ENCODE measurements at regions not wholly inside any gene's neighbourhood (a gene's known extent, or its start where the extent isn't known, plus 50 kb on each side); places are given as distances from the start of the nearest gene placed in this dataset.
A peak's percentile ranks its signal among the peaks of the same experiment; 100 is the strongest.

DNA sequence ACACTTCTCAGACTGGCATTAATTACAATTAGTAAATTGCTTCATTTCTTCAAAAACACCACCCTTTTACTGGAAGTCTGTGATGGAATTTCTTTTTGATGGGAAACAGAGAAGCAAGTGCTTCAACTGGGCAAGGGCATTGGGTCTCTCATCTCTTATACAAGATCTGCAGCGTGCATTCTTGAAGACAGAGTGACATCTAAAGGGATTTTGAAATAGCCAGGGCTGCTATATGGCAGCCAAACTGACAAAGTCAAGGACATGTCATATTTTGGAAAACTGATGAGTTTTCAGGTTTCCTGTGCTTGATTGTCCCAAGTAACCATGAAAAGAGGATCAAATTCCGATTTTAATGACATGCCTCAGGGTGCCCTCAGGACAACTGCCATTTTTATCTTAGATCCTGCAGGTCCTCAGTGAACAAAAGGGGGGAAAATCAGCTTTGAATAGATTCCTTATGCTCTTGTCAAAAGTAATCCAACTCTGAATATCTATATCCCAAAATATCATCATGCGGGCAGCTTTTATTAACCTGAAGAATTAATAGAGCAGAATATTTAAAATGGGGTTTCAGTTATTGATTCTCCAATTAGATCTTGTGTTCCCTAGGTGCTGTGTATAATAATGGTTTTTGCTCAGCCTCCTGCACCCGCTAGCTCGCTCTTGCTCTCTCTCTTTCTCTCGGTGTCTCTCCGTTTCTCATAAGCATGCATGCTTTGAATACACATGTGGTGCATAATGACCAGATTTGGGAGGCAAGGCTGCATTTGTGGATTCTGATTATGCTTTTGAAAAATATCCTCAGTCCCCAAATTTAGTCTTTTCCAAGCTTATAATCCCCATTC lies 221.8 kb downstream of the TTLL7 start:
- in situ Hi-C loops (cut with MboI) (no loop called here), intact Hi-C loops (cut with micrococcal nuclease; ENCODE audit: unreplicated experiment) (no loop called here)
- Histone ChIP-seq H3K27ac (ENCODE audit: control insufficient read depth, insufficient read depth) (no peak overlapping the region), H3K4me2 (ENCODE audit: control insufficient read depth, insufficient read depth) (no peak overlapping the region), H3K4me3 (no peak overlapping the region), H3K79me2 (ENCODE audit: control insufficient read depth, insufficient read depth, low read length) (no peaks in the 10 kb centered on the region), H3K36me3 (ENCODE audit: control insufficient read depth in 2 of 2, insufficient read depth in 2 of 2, low read length in 1 of 2) (no peaks in the 10 kb centered on the region), H4K20me1 (ENCODE audit: control insufficient read depth, insufficient read depth) (no peaks in the 10 kb centered on the region), H3K27me3 (replicated peaks in 1 of 2; ENCODE audit: control insufficient read depth in 2 of 2, insufficient read depth in 2 of 2, low read length in 1 of 2) (no peaks in the 10 kb centered on the region), H3K9me3 (replicated peaks; ENCODE audit: control insufficient read depth, insufficient read depth, low read length) (no peaks in the 10 kb centered on the region), H3K9ac (ENCODE audit: control insufficient read depth, insufficient read depth, low read length) (no peak overlapping the region), H2AFZ (ENCODE audit: control insufficient read depth, low read depth, low read length) (no peak overlapping the region), H3K4me1 (ENCODE audit: control insufficient read depth, insufficient read depth, low read length) (no peaks in the 10 kb centered on the region)
- CTCF ChIA-PET: no interaction called here
- FAIRE-seq (no peak), DNase-seq (ENCODE audit: low read depth, low spot score) (no peak), ATAC-seq (no peak)
- RAD21 ChIA-PET (ENCODE audit: unreplicated experiment): no interaction called here
- WGBS (ENCODE audit: insufficient coverage, insufficient replicate concordance, low lambda C conversion rate, missing lambda C conversion rate): 46% methylated on average over 7 of the region's 7 CpGs
- SMC1A ChIA-PET (ENCODE audit: uncharacterized antibody, unreplicated experiment): no interaction called here
- BruUV-seq (replicated peaks): no TSS peak
- TF ChIP-seq SMC3 (IDR thresholded peaks at IDR 0.05; ENCODE audit: borderline replicate concordance, low read length) (0 out of 2 replicates have a peak, but pooled peaks have one; percentile 3), RAD21 (IDR thresholded peaks at IDR 0.05; ENCODE audit: insufficient read depth, low read depth, low read length) (0 out of 2 replicates have a peak, but pooled peaks have one; percentile 31), NR2C1 (IDR thresholded peaks at IDR 0.05) (no peak)
- TF ChIP-seq, protein P1, sequence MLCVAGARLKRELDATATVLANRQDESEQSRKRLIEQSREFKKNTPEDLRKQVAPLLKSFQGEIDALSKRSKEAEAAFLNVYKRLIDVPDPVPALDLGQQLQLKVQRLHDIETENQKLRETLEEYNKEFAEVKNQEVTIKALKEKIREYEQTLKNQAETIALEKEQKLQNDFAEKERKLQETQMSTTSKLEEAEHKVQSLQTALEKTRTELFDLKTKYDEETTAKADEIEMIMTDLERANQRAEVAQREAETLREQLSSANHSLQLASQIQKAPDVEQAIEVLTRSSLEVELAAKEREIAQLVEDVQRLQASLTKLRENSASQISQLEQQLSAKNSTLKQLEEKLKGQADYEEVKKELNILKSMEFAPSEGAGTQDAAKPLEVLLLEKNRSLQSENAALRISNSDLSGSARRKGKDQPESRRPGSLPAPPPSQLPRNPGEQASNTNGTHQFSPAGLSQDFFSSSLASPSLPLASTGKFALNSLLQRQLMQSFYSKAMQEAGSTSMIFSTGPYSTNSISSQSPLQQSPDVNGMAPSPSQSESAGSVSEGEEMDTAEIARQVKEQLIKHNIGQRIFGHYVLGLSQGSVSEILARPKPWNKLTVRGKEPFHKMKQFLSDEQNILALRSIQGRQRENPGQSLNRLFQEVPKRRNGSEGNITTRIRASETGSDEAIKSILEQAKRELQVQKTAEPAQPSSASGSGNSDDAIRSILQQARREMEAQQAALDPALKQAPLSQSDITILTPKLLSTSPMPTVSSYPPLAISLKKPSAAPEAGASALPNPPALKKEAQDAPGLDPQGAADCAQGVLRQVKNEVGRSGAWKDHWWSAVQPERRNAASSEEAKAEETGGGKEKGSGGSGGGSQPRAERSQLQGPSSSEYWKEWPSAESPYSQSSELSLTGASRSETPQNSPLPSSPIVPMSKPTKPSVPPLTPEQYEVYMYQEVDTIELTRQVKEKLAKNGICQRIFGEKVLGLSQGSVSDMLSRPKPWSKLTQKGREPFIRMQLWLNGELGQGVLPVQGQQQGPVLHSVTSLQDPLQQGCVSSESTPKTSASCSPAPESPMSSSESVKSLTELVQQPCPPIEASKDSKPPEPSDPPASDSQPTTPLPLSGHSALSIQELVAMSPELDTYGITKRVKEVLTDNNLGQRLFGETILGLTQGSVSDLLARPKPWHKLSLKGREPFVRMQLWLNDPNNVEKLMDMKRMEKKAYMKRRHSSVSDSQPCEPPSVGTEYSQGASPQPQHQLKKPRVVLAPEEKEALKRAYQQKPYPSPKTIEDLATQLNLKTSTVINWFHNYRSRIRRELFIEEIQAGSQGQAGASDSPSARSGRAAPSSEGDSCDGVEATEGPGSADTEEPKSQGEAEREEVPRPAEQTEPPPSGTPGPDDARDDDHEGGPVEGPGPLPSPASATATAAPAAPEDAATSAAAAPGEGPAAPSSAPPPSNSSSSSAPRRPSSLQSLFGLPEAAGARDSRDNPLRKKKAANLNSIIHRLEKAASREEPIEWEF (IDR thresholded peaks at IDR 0.05; ENCODE audit: insufficient replicate concordance, low read depth, low read length): no peak
- TF ChIP-seq, protein P2, sequence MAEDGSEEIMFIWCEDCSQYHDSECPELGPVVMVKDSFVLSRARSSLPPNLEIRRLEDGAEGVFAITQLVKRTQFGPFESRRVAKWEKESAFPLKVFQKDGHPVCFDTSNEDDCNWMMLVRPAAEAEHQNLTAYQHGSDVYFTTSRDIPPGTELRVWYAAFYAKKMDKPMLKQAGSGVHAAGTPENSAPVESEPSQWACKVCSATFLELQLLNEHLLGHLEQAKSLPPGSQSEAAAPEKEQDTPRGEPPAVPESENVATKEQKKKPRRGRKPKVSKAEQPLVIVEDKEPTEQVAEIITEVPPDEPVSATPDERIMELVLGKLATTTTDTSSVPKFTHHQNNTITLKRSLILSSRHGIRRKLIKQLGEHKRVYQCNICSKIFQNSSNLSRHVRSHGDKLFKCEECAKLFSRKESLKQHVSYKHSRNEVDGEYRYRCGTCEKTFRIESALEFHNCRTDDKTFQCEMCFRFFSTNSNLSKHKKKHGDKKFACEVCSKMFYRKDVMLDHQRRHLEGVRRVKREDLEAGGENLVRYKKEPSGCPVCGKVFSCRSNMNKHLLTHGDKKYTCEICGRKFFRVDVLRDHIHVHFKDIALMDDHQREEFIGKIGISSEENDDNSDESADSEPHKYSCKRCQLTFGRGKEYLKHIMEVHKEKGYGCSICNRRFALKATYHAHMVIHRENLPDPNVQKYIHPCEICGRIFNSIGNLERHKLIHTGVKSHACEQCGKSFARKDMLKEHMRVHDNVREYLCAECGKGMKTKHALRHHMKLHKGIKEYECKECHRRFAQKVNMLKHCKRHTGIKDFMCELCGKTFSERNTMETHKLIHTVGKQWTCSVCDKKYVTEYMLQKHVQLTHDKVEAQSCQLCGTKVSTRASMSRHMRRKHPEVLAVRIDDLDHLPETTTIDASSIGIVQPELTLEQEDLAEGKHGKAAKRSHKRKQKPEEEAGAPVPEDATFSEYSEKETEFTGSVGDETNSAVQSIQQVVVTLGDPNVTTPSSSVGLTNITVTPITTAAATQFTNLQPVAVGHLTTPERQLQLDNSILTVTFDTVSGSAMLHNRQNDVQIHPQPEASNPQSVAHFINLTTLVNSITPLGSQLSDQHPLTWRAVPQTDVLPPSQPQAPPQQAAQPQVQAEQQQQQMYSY (CRISPR knock-in tag; IDR thresholded peaks at IDR 0.05): no peak
- POLR2A ChIA-PET: no interaction called here
